Ecto neural progenitor cell (in vitro differentiated cells): ENCODE measurements at regions not wholly inside any gene's neighbourhood (a gene's known extent, or its start where the extent isn't known, plus 50 kb on each side); places are given as distances from the start of the nearest gene placed in this dataset.

Experiments used
- DNase-seq: peaks from one replicate; pipeline ENCODE4 v3.0.0-alpha.2; 2018; ENCODE audit warnings: low spot score

DNA sequence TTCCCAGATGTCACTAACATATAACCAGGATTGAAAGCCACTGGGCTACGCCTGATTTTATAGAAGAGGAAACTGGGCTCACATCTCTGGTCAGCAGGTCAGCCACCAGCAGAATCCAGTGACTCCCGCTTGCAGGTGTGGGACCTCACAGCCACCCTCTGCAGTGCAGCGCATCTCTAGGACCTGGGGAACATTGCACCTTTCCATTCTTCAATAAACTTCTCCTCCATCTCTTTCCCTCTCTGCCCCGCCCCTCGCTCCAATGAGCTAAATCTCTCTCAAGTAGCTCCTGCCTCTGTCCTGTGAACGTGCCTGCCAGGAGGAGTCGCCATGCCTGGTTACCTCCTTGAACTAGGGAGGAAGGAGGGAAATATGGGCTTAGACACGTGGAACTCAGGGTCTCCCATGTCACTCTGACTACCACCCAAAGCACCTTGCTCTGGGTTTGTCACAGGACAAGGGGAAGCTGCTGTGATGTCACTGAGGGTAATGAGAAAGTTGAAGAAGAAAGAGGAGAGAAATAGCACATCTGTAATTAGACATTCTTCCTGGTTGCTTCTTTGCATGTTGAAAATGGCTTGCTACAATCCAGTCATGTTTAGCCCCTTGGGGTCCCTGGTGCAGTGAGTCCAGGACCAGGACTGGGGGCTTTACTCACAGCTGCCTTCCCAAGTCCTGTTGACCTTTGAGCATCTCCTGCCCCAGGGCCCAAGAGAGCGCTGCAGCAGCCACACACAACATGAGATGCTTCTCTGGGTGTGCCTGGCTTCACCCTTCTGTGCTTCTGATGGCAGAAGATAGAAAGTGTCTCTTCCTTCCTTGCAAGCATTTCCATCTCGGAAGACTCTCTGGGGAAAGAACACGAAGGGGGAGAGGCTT is 469.4 kb downstream of the PREX1 start:
- DNase-seq, result no peak

DNA sequence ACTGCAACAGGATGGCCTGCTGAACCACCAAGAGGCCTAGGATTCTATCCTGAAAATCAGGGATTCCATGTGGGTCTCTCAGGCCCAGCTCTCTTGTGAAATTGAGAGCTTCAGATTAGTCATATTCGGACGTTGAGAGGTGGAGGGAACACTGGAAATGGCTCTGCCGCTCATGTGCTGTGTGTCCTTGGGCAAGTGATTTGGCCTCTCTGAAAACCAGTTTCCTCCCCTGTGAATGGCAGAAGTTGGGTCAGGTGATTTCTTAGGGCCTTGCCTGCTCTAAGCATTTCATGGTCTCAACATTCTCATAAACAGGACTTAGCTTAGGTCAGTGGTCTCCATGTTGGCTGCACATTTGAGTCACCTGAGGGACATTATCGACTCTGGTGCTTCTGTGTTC is 470.1 kb downstream of the PREX1 start:
- DNase-seq, result no peak

DNA sequence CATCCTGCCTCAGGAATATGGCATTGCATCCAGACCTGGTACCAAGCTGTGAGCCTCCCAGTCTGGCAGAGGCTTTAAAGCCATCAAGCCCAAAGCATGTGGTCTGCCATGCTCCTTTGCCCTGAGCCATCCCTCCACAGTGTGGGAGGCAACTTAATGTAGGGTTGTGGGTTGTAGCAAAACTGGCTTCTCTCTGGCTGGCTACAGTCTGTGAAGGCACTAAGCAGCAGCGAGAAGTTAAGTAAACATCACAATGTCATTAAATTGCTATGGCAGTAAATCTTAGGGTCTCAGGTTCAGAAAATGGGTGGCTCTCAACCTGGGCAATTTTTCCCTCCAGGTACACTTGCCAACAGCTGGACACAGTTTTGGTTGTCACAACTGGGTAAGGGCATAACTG is 472.9 kb downstream of the PREX1 start:
- no peak for DNase-seq

DNA sequence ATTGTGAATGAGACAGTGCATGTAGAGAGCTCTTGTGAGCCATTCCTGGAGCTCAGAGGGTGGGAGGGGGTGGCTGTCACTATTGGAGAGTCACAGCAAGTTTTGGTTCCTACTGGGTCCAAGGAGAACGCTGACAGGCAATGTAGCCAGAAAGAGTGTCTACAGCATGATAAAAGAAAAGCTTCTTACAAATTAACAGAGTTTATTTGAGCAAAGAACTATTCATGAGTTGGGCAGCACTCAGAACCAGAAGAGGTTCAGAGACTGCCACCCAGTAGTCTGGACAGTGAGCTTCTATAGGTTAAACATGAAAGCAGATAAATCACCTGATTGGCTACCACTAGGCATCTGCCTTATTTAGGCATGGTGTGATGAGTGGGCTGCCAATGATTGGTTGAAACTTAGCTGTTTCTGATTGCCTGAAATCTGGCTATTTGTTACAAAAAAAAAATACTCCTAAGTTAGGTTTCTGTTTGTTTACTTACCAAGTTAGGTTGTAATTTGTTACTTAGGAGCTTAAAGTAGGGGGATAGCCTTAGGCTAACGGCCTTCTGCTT is 473.4 kb downstream of the PREX1 start:
- no peak for DNase-seq

DNA sequence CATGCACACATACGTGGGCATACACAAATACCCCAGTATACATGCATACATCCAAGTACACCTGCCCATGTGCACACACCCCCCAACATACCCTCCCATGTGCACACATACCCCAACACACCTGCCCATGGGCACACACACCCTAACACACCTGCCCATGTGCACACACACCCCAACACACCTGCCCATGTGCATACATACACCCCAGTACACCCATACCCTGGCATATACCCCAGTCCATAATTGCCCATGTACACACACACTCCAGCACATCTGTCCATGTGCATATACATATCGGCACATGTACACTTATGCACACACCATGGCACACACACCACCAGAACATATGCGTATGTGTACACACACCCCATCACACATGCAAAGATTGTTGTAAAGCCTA is 475.2 kb downstream of the PREX1 start:
- DNase-seq, result no peak

DNA sequence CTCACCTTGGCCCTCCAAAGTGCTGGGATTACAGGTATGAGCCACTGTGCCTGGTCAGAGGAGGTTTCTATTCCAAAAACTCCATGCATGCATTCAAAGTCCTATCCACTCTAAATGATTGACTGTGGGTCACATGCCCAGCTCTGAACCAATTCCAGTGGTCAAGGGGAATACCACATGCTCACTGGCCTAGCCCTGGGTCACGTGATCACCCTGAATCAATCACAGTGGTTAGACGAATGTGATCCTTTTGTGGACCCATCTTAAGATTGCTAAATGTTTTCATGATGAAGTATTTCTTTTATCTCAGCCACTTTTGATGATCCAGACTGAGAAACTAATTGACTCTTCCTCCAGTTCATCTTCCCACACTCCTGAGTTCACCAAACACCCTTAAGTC is 475.8 kb downstream of the PREX1 start:
- DNase-seq, result no peak

DNA sequence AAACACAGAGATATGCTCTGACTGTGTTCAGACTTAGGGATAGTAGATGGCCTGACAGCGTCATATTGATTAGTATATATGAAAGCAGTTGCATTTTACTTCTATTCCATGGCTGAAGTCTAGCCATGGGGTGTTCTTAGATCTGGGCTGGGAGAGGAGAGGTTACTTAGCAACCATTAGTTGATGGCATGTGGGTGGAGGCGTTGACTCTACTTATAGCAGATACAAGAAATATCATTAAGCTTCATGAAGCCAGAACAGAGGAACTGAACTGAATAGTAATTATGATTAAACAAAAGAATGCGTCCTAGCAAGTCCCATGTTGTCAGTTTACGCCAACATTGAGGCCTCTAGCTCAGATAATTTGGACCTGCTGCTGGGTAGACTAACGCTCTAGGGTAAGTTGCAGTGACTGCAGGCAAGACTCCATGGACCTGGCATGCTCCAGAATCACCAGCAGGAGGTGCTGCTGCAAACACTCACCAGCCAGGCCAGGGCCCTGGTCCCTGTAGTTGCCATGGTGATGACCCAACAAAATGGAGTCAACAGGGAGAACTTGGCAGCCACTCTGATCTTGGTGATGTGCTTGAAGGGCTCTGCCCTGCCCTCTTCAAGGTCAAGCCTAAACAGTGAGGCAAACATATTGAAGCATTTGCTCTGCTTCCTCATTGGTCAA is 477.3 kb downstream of the PREX1 start:
- DNase-seq, result no peak

DNA sequence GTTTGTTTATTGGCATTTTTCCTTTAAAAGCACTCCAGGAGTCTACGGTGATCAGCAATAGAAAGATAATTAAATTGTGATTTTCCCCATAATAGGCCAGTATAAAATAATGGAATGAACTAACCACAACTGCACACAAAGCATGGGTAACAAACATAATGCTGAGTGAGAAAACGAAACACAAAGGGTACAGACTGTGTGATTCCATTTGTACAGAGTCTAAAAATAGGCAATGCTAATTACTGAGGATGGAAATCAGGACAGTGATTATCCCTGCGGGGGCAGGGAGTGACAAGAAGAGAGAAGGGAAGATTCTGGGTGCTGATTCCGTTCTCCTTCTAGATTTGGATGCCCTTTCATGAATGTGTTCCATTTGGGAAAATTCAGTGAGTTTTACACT is 478.1 kb downstream of the PREX1 start:
- DNase-seq, result no peak

DNA sequence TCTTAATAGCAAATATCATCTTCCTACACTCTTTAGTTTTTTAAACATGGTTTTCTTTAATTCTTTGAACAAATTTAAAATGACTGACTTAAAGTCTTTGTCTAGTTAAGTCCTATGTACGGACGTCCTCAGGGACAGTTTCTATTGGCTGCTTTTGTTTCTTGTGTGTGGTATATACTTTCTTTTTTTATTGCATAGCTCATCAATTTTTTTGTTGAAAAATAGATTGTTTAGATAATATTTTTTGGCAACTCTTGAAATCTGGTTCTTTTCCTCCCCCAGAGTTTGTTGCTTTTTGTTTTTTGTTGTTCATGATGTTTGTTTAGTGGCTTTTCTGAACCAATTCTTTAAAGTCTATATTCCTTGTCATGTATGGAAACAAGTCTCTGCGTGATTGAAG is 479.8 kb downstream of the PREX1 start:
- DNase-seq, result no peak

DNA sequence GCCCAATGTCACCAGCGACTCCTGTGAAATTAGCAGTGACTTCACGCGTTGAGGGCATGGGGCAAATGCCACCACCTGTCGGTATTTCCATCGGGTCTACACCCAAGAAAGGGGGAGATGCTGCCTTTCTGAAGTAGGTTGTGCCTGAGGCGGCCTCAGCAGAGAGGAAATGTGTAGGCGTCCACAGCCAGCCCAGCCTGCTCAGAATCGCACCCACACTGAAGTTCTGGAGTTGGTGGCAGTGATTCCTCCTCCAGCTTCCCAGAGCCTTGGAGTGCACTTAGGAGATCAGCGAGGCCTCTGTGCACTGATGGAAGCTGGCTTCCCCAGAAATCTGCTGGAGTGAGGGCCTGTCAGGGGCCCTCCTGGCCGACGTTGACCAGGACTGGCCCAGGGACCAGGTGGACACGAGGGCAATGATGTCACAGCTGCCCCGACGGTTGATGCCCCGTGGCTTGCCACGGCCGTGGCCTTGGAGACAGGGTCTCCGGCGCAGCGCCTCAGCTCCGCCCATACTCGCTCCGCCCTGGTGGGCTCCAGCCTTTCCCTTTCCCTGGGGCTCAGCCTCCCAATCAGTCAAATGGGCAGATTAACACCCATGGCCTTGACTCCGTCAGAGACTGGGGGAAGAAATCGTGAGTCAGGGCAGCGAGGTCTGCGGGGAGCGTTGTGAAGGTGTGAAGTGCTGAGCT is 484.8 kb downstream of the PREX1 start:
- DNase-seq, result no peak

DNA sequence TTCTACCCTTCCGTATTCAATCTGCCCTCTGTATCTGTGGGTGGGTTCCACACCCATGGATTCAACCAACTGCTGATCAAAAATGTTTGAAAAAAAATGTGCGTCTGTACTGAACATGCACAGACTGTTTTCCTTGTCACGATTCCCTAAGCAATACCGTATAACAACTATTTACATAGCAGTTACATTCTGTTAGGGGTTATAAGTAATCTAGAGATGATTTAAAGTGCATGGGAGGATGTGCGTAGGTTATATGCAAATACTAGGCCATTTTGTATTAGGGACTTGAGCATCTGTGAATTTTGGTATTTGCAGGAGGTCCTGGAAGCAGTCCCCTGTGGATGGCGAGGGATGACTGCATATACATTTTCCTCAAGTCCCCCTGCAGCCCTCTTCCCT is 486.9 kb downstream of the PREX1 start:
- no peak for DNase-seq

DNA sequence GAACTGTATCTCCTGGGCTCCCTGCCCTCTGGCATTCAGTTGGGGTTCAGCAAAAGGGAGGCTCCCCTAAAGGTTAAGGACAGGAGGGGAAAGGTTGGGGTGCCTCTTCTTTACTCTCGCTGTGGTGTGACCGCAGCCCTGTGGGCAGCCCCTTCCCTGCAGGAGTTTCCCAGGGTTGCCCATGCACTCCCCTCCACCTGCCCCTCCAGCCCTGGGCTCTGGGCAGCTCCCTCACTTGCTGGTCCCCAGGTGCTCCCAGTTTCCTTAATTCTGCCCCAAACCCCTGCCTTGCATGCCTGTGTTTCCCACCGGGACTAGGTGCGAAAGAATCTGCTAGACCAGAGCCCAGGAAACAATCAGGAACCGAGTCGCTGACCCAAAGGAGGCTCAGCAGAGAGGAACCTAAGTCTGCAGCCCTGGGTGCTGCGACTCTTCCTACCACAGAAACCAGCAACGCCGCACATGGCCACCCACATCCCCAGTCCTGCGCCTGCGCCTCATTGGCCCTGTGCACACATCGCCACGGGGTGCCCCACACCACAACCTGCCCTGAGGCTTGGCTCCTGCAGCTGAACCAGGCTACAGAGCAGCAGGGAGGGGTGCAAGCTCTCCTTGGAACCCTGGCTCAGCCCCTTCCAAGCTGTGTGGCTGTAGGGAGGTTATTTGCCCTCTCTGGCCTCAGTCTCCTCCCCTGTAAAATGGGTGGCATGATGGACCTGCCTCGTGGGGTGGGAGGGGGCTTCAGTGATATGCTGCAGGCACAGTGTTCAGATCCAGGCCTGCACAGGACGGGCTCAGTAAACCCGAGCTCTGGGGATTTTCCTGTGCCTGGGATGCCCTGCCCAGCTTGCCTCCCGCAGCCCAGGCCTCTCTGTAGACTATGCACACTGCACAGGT is 487.6 kb downstream of the PREX1 start:
- no peak for DNase-seq

DNA sequence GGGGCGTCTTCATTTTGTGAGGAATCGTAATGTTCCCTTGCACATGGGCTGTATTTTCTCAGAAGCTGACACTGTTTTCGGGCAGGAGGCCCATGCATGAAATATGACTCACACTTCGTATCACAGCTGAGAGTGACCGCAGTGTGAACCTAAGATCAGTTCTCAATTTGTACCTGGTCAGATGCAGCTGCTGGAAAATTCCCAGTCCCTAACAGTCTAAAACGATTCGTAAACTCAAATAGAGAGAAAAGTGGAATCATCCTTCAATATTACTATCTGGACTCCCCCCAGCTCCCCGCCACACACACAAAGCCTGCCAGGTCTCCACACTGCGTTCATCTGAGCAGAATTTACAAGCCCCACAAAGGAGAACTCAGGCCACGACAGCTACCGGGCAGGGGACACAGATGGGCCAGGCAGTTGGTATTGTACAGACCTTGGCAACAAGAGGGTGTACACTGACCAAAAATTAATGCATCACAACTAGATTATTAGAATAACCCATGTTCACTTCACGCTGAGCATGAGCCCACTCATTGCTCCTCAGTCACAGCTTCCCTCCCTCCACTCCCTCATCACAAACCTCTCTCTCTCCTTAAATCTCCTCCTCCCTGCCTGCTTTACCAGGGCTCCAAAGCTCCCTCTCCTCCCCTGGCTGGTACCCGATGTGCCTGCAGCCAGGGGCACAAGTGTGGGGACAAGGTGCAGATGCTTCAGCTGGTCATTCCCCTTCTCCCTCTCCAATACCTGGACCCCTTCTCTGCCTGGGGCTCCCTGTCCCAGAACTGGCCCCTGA is 488.4 kb downstream of the PREX1 start:
- no peak for DNase-seq

DNA sequence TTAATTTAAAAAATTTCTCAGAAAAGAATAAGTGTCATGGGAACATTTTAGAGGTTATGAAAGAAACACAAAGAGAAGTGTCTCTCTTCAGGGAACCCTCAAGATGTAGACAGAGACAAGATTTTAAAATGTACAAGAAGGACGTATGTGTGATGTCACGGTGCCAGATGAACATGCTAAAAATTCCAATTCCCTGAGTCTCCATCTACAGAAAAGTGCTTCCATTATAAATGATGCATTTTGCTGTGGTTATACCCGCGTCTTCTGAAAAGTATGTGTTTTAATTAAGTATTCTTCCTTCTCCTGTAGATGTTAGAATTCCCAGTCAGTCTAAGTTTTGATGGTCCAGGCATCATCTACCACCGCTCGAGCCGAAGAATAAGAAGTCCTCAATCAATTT is 489.1 kb downstream of the PREX1 start:
- DNase-seq, result no peak

DNA sequence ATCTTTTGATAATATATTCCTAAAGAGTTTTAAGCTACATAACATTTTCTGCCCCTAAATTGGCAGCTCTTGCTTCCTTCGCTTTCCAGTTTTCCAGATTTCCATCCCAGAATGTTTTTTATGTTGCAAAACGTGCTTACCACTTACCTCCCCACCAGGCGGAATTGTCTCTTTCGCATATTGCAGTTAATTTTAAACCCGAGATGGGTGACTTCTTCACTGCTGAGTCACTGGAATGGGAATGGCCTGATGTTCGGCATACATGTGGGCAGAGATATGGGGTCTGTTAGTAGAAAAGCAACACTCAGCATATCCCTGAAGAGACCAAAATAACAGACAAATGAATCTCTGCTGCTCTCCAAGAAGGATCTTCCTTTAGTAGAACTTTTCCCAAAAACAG is 491.2 kb downstream of the PREX1 start:
- no peak for DNase-seq

DNA sequence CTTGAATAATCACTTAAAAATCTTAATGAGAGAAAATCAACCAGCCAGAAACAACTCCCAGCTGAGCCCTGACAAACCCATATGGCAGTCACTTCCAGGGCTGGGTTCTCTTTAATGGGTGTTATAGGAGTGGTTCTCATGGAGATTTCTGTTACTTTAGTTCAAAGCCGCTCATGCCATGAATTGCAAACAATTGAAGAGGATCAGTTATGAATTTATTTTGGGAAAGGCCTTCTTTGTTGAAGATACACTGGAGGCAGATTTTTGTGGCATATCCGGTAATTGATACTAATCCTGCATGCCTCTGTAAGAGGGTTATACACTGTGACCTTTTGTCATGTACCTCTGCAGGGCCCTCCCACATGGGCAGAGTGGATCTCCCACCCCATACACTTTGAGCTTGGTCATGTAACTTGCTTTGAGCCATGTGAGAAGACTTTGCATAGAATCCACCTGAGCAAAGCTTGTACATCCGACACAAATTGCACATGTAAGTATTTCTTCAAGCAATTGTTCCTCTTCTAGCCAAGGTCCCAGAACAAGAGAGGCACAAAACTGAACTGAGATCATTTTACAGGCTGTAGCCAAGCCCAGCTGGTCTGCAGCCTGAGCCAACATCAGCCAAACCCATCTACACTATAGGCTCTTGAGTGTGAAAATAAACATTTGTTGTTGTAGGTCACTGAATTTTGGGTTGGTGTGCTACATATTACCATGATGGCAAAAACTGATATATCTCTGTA is 492.3 kb downstream of the PREX1 start:
- no peak for DNase-seq

DNA sequence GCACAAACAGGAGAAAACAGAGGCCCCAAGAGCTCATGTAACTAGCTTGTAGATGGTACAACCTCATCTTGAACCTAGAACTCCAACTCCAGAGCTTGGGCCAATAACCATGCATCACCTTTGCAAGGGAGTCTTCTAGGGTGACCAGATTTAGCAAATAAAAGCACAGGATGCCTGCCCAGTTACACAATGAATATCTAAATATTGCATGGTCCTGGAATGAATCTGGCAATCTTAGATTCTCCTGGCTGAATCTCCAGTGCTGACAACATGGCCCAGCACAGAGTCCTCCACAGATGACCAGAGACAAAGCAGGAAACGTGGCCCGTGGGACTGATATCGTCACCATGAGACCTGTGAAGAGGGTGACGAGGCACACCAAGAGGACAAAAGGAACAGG is 494.1 kb downstream of the PREX1 start:
- no peak for DNase-seq

DNA sequence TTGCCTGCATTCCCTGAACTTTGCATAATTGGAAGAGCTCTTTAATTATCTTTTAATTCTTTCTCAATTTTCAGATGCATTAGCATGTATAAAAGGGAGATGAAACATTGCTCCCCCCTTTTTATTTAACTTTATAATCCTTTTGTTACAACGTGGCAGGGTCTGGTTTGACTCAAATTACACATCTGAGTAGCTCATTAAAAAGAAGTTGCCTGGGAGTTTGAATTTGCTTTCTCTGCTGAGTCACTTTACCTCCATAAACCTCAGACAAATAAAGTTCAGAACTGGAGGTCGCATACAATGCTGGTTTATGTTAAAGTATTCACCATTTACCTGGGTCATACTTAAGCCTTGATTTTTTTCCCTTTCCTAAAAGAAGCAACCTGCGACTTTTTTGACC is 495.2 kb downstream of the PREX1 start:
- DNase-seq, result no peak

DNA sequence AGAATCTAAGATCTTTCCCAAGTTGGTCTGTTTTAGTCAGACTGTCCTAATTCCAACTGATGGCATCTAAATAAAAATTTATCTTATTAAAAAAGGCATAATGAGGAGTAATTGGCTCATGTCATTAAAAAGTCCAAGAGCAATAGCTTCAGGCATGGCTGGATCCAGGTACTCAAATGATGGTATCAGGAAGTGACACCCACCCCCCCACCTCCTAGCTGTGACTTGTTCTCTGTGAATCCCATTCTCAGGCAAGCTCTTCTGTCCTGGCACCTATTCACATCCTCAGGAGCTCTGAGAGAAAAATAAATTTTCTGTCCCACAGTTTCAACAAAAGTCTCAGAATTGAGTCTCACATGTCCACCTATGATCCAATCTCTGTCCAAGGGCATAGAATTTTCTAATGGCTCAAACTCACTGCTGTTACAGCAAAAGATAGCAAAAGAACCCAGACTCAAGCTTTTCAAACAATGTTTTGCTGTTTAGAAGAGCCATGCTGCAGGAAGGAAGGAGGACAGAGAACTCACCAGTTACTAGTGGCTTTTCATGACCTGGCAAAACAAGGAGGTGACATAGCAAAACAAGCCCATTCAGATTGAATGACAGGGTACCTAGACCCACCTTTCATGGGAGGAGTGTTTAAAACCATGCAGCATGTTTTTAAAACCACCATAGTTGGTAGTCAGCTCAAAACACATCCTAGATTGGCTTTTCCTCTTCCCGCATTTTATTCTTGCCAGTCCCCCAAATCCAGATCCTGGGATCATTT is 496.1 kb downstream of the PREX1 start:
- no peak for DNase-seq
